ENCODE measurements at regions not wholly inside any gene's neighbourhood (a gene's known extent, or its start where the extent isn't known, plus 50 kb on each side); places are given as distances from the start of the nearest gene placed in this dataset.

DNA sequence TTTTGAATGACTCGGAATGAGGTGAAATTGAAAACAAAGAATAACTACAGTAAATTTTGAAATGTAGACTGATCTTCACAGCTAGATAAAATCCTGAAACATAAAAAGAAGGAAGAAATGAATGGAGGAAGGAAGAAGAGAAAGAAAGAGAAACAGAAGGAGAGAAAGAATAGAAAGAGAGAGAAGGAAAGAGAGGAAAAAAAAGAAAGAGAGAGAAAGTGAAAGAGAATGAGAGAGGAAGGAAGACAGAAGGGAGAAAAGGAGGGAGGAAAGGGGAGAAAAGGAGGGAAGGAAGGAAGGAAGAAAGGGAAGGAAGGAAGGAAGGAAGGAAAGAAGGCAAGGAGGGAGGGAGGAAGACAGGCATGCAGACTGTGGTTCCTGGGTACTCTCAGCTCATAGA lies 982.6 kb downstream of the BCL11A start:
- no peaks in the 10 kb centered on the region for H3K9me3 ChIP-seq
- no peak for DNase-seq (ENCODE audit: low spot score)

DNA sequence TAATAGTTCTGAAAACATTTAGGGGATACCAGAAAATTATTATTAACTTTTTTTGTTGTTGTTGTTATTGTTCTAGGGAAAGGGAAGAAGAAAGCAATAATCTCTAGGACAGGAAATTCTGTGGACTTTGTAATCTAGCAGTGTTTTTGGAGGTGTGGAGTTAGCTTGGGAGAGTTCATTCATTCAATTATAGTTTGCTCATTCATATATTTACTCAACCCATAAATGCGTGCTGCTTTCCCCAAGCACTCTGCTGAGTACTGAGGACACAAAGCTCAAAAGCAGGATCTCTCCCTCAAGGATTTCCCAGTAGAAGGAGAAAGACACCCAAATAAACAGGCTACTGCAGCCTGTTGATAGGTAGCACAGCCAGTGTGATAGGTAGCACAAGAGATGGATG lies 984.3 kb downstream of the BCL11A start:
- DNase-seq (ENCODE audit: low spot score) (no peak), ATAC-seq (ENCODE audit: insufficient number of reproducible peaks, low FRiP score, low read depth) (no peak)
- Histone ChIP-seq H3K4me1 (ENCODE audit: control insufficient read depth in 1 of 2, low read depth in 2 of 2) (no peaks in the 10 kb centered on the region), H3K36me3 (no peaks in the 10 kb centered on the region), H3K9me3 (no peaks in the 10 kb centered on the region), H3K27ac (no peak overlapping the region), H3K4me3 (no peak overlapping the region), H3K27me3 (replicated peaks; ENCODE audit: insufficient read depth) (no peaks in the 10 kb centered on the region)
- TF ChIP-seq, protein P1, sequence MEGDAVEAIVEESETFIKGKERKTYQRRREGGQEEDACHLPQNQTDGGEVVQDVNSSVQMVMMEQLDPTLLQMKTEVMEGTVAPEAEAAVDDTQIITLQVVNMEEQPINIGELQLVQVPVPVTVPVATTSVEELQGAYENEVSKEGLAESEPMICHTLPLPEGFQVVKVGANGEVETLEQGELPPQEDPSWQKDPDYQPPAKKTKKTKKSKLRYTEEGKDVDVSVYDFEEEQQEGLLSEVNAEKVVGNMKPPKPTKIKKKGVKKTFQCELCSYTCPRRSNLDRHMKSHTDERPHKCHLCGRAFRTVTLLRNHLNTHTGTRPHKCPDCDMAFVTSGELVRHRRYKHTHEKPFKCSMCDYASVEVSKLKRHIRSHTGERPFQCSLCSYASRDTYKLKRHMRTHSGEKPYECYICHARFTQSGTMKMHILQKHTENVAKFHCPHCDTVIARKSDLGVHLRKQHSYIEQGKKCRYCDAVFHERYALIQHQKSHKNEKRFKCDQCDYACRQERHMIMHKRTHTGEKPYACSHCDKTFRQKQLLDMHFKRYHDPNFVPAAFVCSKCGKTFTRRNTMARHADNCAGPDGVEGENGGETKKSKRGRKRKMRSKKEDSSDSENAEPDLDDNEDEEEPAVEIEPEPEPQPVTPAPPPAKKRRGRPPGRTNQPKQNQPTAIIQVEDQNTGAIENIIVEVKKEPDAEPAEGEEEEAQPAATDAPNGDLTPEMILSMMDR (IDR thresholded peaks at IDR 0.05): no peak

More for the DNA sequence above, 982.6 kb downstream of the BCL11A start:
- ATAC-seq (ENCODE audit: insufficient number of reproducible peaks, low FRiP score, low read depth): no peak
- H3K4me1 ChIP-seq (ENCODE audit: control insufficient read depth in 1 of 2, low read depth in 2 of 2): no peaks in the 10 kb centered on the region
- TF ChIP-seq, protein P1 (IDR thresholded peaks at IDR 0.05): no peak
- no peak overlapping the region for H3K4me3 ChIP-seq
- H3K27ac ChIP-seq: no peak overlapping the region
- no peaks in the 10 kb centered on the region for H3K27me3 ChIP-seq (replicated peaks; ENCODE audit: insufficient read depth)
- H3K36me3 ChIP-seq: no peaks in the 10 kb centered on the region

DNA sequence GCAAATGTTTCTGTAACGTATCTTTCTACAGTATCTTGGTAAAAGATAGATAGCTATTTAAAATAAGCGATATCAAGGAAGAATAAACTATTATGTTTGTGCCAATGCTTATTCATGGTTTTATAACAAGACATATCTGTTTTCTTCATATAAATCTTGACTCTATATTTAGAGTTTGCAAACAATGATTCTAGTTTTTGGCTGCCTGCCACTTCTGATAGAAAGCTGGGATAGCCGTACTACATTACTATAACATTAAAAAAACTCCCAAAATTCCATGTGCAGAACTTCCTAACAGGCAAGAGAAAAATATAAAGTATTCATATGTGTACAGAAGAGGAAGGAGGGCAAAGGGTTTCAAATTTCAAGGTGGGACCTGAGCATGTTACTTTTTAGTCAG lies 985.0 kb downstream of the BCL11A start:
- Histone ChIP-seq H3K9me3 (no peaks in the 10 kb centered on the region), H3K27me3 (replicated peaks; ENCODE audit: insufficient read depth) (no peaks in the 10 kb centered on the region), H3K27ac (no peak overlapping the region), H3K4me3 (no peak overlapping the region), H3K36me3 (no peaks in the 10 kb centered on the region), H3K4me1 (ENCODE audit: control insufficient read depth in 1 of 2, low read depth in 2 of 2) (no peaks in the 10 kb centered on the region)
- no peak for DNase-seq (ENCODE audit: low spot score)
- no peak for ATAC-seq (ENCODE audit: insufficient number of reproducible peaks, low FRiP score, low read depth)
- TF ChIP-seq, protein P1 (IDR thresholded peaks at IDR 0.05): no peak

DNA sequence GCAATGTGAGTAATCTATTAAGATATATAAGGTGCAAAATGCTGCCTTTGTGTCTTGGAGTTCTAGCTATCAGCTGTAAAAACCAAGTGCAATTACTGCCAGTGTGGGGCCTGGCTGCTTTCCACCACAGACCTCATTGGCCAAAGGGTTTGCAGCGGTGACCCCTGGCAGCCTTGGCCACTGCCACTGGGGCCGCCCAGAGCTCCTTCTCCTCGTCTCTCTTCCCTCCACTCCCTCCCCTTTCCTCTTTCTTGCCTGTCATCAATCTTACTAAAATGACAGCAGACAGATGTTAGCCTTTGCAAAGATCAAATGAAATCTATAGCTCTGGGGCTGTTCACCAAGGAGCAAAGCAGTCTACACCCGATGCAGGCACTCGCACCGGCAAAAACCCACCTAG lies 986.3 kb downstream of the BCL11A start:
- Histone ChIP-seq H3K27me3 (replicated peaks; ENCODE audit: insufficient read depth) (no peaks in the 10 kb centered on the region), H3K36me3 (no peaks in the 10 kb centered on the region), H3K9me3 (no peaks in the 10 kb centered on the region), H3K4me1 (ENCODE audit: control insufficient read depth in 1 of 2, low read depth in 2 of 2) (no peaks in the 10 kb centered on the region), H3K27ac (no peak overlapping the region), H3K4me3 (no peak overlapping the region)
- ATAC-seq (ENCODE audit: insufficient number of reproducible peaks, low FRiP score, low read depth) (no peak), DNase-seq (ENCODE audit: low spot score) (no peak)
- TF ChIP-seq, protein P1 (IDR thresholded peaks at IDR 0.05): no peak

DNA sequence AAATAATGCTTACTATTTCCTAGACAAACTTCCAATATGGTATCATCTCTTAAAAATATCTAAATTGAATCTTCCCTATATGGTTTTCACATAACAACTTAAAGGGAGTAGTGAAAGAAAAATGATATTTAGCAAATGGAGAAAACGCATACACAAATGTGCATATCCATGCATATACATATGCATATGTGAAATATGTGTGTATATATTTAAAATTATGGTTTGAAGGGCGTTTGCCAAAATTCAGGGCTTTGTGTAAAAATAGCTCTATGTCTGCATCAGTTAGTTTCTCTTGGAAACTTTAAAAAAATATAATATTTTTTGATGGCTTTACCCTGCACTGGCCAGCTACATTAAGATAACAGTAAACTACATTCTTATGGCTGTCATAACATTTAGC lies 986.7 kb downstream of the BCL11A start:
- DNase-seq (ENCODE audit: low spot score) (no peak), ATAC-seq (ENCODE audit: insufficient number of reproducible peaks, low FRiP score, low read depth) (no peak)
- Histone ChIP-seq H3K4me3 (no peak overlapping the region), H3K9me3 (no peaks in the 10 kb centered on the region), H3K4me1 (ENCODE audit: control insufficient read depth in 1 of 2, low read depth in 2 of 2) (no peaks in the 10 kb centered on the region), H3K27ac (no peak overlapping the region), H3K27me3 (replicated peaks; ENCODE audit: insufficient read depth) (no peaks in the 10 kb centered on the region), H3K36me3 (no peaks in the 10 kb centered on the region)
- TF ChIP-seq, protein P1 (IDR thresholded peaks at IDR 0.05): no peak
